Fibroblast of pulmonary artery (primary cell): ENCODE measurements at regions not wholly inside any gene's neighbourhood (a gene's known extent, or its start where the extent isn't known, plus 50 kb on each side); places are given as distances from the start of the nearest gene placed in this dataset.

ENCODE experiments used
- DNase-seq: peaks from one replicate; pipeline ENCODE4 v3.0.0-alpha.2; 2010; ENCODE audit warnings: low read depth
- H3K4me3 ChIP-seq: replicated peaks from 2 replicates; pipeline ENCODE4 v1.5.1; 2011; ENCODE audit warnings: low read depth, mild to moderate bottlenecking, control low read depth, low read length, moderate library complexity
- CTCF ChIP-seq: IDR thresholded peaks from 2 replicates; pipeline ENCODE4 v1.5.1; 2011; ENCODE audit warnings: mild to moderate bottlenecking, control low read depth, low read length, inconsistent platforms; ENCODE audit errors: missing control alignments

GRCh38 chr1:232380596-232380995, 249.3 kb downstream of the SIPA1L2 start:
- TF ChIP-seq CTCF: no peak
- H3K4me3 ChIP-seq: no peak overlapping the region
- DNase-seq: no peak

GRCh38 chr1:232380131-232380530, 249.8 kb downstream of the SIPA1L2 start:
- DNase-seq: no peak
- TF ChIP-seq CTCF: no peak
- H3K4me3 ChIP-seq: no peak overlapping the region

- no peak for TF ChIP-seq CTCF
- H3K4me3 ChIP-seq: no peak overlapping the region
- DNase-seq: no peak
Measured at GRCh38 chr1:232379063-232379434, 250.9 kb downstream of the SIPA1L2 start.

- no peak overlapping the region for H3K4me3 ChIP-seq
- DNase-seq: no peak
- no peak for TF ChIP-seq CTCF
Measured at GRCh38 chr1:232378266-232379062, 251.5 kb downstream of the SIPA1L2 start.

- no peak overlapping the region for H3K4me3 ChIP-seq
- TF ChIP-seq CTCF: no peak
- DNase-seq: peak; percentile 65
Measured at GRCh38 chr1:232377494-232377770, 252.5 kb downstream of the SIPA1L2 start.

- H3K4me3 ChIP-seq: no peak overlapping the region
- no peak for DNase-seq
- no peak for TF ChIP-seq CTCF
Measured at GRCh38 chr1:232376632-232377493, 253.1 kb downstream of the SIPA1L2 start.
